OCI-LY3 (cell line): ENCODE measurements at regions not wholly inside any gene's neighbourhood (a gene's known extent, or its start where the extent isn't known, plus 50 kb on each side); places are given as distances from the start of the nearest gene placed in this dataset.

Experiments used
- EZH2phosphoT487 ChIP-seq: fragments of 200-600 bp; shearing (Covaris generic); IDR thresholded peaks from 2 replicates; pipeline ENCODE4 v1.6.1; 2018; ENCODE audit warnings: antibody characterized with exemption, mixed run types, low read depth
- TF ChIP-seq, protein P1 (sequence below): fragments of 200-600, 300-600 bp; sonication (generic); IDR thresholded peaks from 2 replicates; pipeline ENCODE4 v1.5.1; 2014; ENCODE audit warnings: antibody characterized with exemption, low read length, low read depth

DNA sequence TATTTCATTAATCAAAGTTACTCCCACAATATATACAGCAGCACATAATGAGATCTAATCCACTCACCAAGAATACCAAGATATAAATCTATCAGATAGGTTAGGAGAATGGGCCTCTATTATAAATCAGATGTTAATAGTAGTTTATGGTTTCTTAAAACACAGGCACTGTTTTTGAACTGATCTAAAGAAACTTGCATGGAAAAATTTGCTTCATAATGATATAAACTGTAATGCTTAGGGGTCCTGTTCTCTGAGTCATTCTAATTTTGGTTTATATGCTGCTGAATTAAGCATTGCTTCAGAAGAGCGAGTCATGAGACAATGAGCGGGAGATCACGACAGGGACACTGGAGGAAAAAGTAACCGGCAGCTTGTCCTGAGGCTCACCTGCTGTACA lies 113.3 kb upstream of the OTUD4 start:
- TF ChIP-seq, protein P1, sequence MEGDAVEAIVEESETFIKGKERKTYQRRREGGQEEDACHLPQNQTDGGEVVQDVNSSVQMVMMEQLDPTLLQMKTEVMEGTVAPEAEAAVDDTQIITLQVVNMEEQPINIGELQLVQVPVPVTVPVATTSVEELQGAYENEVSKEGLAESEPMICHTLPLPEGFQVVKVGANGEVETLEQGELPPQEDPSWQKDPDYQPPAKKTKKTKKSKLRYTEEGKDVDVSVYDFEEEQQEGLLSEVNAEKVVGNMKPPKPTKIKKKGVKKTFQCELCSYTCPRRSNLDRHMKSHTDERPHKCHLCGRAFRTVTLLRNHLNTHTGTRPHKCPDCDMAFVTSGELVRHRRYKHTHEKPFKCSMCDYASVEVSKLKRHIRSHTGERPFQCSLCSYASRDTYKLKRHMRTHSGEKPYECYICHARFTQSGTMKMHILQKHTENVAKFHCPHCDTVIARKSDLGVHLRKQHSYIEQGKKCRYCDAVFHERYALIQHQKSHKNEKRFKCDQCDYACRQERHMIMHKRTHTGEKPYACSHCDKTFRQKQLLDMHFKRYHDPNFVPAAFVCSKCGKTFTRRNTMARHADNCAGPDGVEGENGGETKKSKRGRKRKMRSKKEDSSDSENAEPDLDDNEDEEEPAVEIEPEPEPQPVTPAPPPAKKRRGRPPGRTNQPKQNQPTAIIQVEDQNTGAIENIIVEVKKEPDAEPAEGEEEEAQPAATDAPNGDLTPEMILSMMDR: no peak
- TF ChIP-seq EZH2phosphoT487: no peak
